ENCODE measurements at regions not wholly inside any gene's neighbourhood (a gene's known extent, or its start where the extent isn't known, plus 50 kb on each side); places are given as distances from the start of the nearest gene placed in this dataset.

GRCh38 chr9:87223392-87224246 is 274.0 kb upstream of the DAPK1 start:
- TF ChIP-seq CTCF (IDR thresholded peaks at IDR 0.05; ENCODE audit: unreplicated experiment in 3 of 3): no peak
- H3K27me3 Mint-ChIP-seq (ENCODE audit: low read depth): no peaks in the 10 kb centered on the region
- peaks cover 29% of the 10 kb centered on the region for H3K4me1 Mint-ChIP-seq
- no peaks in the 10 kb centered on the region for H3K36me3 Mint-ChIP-seq (ENCODE audit: low read depth)
- H3K27ac Mint-ChIP-seq: peak overlapping the region in 2 of 3 experiments; percentile 2 to 20
- H3K4me3 Mint-ChIP-seq: no peak overlapping the region
- H3K9me3 Mint-ChIP-seq: no peaks in the 10 kb centered on the region

GRCh38 chr9:87226896-87227295 is 270.8 kb upstream of the DAPK1 start:
- H3K4me1 Mint-ChIP-seq: peaks cover 30% of the 10 kb centered on the region
- H3K36me3 Mint-ChIP-seq (ENCODE audit: low read depth): no peaks in the 10 kb centered on the region
- no peak for TF ChIP-seq CTCF (IDR thresholded peaks at IDR 0.05; ENCODE audit: unreplicated experiment in 3 of 3)
- peaks cover 3% of the 10 kb centered on the region for H3K9me3 Mint-ChIP-seq
- H3K27me3 Mint-ChIP-seq (ENCODE audit: low read depth): no peaks in the 10 kb centered on the region
- no peak overlapping the region for H3K4me3 Mint-ChIP-seq
- H3K27ac Mint-ChIP-seq: peak overlapping the region in 1 of 3 experiments; percentile 63

- H3K9me3 Mint-ChIP-seq: peaks cover 5% of the 10 kb centered on the region
- peak overlapping the region in 2 of 3 experiments; percentile 63 to 76 for H3K27ac Mint-ChIP-seq
- peaks cover 30% of the 10 kb centered on the region for H3K4me1 Mint-ChIP-seq
- H3K36me3 Mint-ChIP-seq (ENCODE audit: low read depth): no peaks in the 10 kb centered on the region
- no peaks in the 10 kb centered on the region for H3K27me3 Mint-ChIP-seq (ENCODE audit: low read depth)
- H3K4me3 Mint-ChIP-seq: no peak overlapping the region
- no peak for TF ChIP-seq CTCF (IDR thresholded peaks at IDR 0.05; ENCODE audit: unreplicated experiment in 3 of 3)
Measured at GRCh38 chr9:87227456-87227855, 270.2 kb upstream of the DAPK1 start.

- no peak overlapping the region for H3K4me3 Mint-ChIP-seq
- peaks cover 35% of the 10 kb centered on the region for H3K4me1 Mint-ChIP-seq
- H3K27me3 Mint-ChIP-seq (ENCODE audit: low read depth): no peaks in the 10 kb centered on the region
- peak overlapping the region; percentile 24 to 40 (median 38) for H3K27ac Mint-ChIP-seq
- no peaks in the 10 kb centered on the region for H3K36me3 Mint-ChIP-seq (ENCODE audit: low read depth)
- no peak for TF ChIP-seq CTCF (IDR thresholded peaks at IDR 0.05; ENCODE audit: unreplicated experiment in 3 of 3)
- peaks cover 14% of the 10 kb centered on the region for H3K9me3 Mint-ChIP-seq
Measured at GRCh38 chr9:87229108-87229507, 268.6 kb upstream of the DAPK1 start.

- no peaks in the 10 kb centered on the region for H3K36me3 Mint-ChIP-seq (ENCODE audit: low read depth)
Measured at GRCh38 chr9:87233431-87233830, 264.2 kb upstream of the DAPK1 start.

More at GRCh38 chr9:87233431-87233830, 264.2 kb upstream of the DAPK1 start:
- Mint-ChIP-seq H3K9me3 (peaks cover 14% of the 10 kb centered on the region), H3K4me1 (peaks cover 35% of the 10 kb centered on the region), H3K27ac (peak overlapping the region; percentile 5 to 33 (median 30)), H3K27me3 (ENCODE audit: low read depth) (no peaks in the 10 kb centered on the region), H3K4me3 (no peak overlapping the region)
- no peak for TF ChIP-seq CTCF (IDR thresholded peaks at IDR 0.05; ENCODE audit: unreplicated experiment in 3 of 3)
